Hepatocyte (in vitro differentiated cells): ENCODE measurements at regions not wholly inside any gene's neighbourhood (a gene's known extent, or its start where the extent isn't known, plus 50 kb on each side); places are given as distances from the start of the nearest gene placed in this dataset.

Experiments used
- DNase-seq: peaks from one replicate; pipeline ENCODE4 v3.0.0-alpha.2; 2016; ENCODE audit warnings: low spot score
- H2AFZ ChIP-seq: fragments of 200-600 bp; sonication (generic); 2 replicates; pipeline ENCODE4 v1.6.0; 2016; ENCODE audit warnings: antibody characterized with exemption, mild to moderate bottlenecking
- H3K27ac ChIP-seq: fragments of 200-600 bp; sonication (generic); 2 replicates; pipeline ENCODE4 v1.5.1; 2016; ENCODE audit warnings: mild to moderate bottlenecking
- H3K27me3 ChIP-seq: fragments of 200-600 bp; sonication (generic); 2 replicates; pipeline ENCODE4 v1.6.1; 2016
- H3K36me3 ChIP-seq: fragments of 200-600 bp; sonication (generic); replicated peaks from 2 replicates; pipeline ENCODE4 v1.5.1; 2016; ENCODE audit warnings: low read depth; ENCODE audit not compliant: insufficient read depth
- H3K4me1 ChIP-seq: fragments of 200-600 bp; sonication (generic); 2 replicates; pipeline ENCODE4 v1.5.1; 2016; ENCODE audit warnings: mild to moderate bottlenecking, moderate library complexity; ENCODE audit not compliant: insufficient read depth
- H3K4me2 ChIP-seq: fragments of 200-600 bp; sonication (generic); 2 replicates; pipeline ENCODE4 v1.6.0; 2016
- H3K4me3 ChIP-seq: fragments of 200-600 bp; sonication (generic); 2 replicates; pipeline ENCODE4 v1.5.1; 2016; ENCODE audit warnings: mild to moderate bottlenecking
- H3K79me2 ChIP-seq: fragments of 200-600 bp; sonication (generic); 2 replicates; pipeline ENCODE4 v1.6.0; 2017; ENCODE audit warnings: mild to moderate bottlenecking
- H3K9me2 ChIP-seq: fragments of 200-600 bp; sonication (generic); replicated peaks from 2 replicates; pipeline ENCODE4 v1.6.0; 2017; ENCODE audit warnings: mild to moderate bottlenecking; ENCODE audit not compliant: insufficient read depth
- H3K9me3 ChIP-seq: fragments of 200-600 bp; sonication (generic); 2 replicates; pipeline ENCODE4 v1.5.1; 2016; ENCODE audit warnings: low read depth, mild to moderate bottlenecking
- H4K20me1 ChIP-seq: fragments of 200-600 bp; sonication (generic); 2 replicates; pipeline ENCODE4 v1.6.0; 2016; ENCODE audit warnings: mild to moderate bottlenecking; ENCODE audit not compliant: insufficient read depth, poor library complexity, severe bottlenecking
- CTCF ChIP-seq: fragments of 200-600 bp; sonication (generic); IDR thresholded peaks from 2 replicates; pipeline ENCODE4 v1.5.1; 2016; ENCODE audit warnings: antibody characterized with exemption, mild to moderate bottlenecking; ENCODE audit not compliant: poor library complexity
- EZH2 ChIP-seq: fragments of 200-600 bp; sonication (generic); IDR thresholded peaks from 2 replicates; pipeline ENCODE4 v1.6.1; 2016; ENCODE audit warnings: antibody characterized with exemption, mild to moderate bottlenecking, borderline replicate concordance
- EZH2phosphoT487 ChIP-seq: fragments of 200-600 bp; sonication (generic); IDR thresholded peaks from one replicate; pipeline ENCODE4 v1.6.1; 2018; ENCODE audit warnings: antibody characterized with exemption, mild to moderate bottlenecking, low read depth, moderate library complexity; ENCODE audit not compliant: unreplicated experiment, severe bottlenecking
- WGBS: methylation state at CpG from one replicate; pipeline ENCODE4 v1.1.6; 2016; ENCODE audit warnings: low lambda C conversion rate; ENCODE audit errors: missing lambda C conversion rate; 5-methylcytosine and 5-hydroxymethylcytosine counted together

- Histone ChIP-seq H3K9me2 (no peaks in the 10 kb centered on the region), H3K27ac (no peak overlapping the region), H3K36me3 (no peaks in the 10 kb centered on the region), H3K4me3 (no peak overlapping the region), H3K9me3 (no peaks in the 10 kb centered on the region), H3K4me2 (no peak overlapping the region), H4K20me1 (no peaks in the 10 kb centered on the region), H3K79me2 (no peaks in the 10 kb centered on the region), H3K27me3 (no peaks in the 10 kb centered on the region), H2AFZ (no peak overlapping the region), H3K4me1 (no peaks in the 10 kb centered on the region)
- TF ChIP-seq EZH2phosphoT487 (no peak), EZH2 (no peak), CTCF (no peak)
- no peak for DNase-seq
- 80% methylated on average over 8 of the region's 8 CpGs for WGBS
Measured at GRCh38 chr2:40546439-40547191, 94.7 kb upstream of the SLC8A1 start.

- DNase-seq: no peak
- 100% methylated on average over 1 of the region's 1 CpG for WGBS
- no peaks in the 10 kb centered on the region for H4K20me1 ChIP-seq
- no peak overlapping the region for H3K4me2 ChIP-seq
- TF ChIP-seq EZH2 (no peak), EZH2phosphoT487 (no peak), CTCF (no peak)
- H3K27me3 ChIP-seq: no peaks in the 10 kb centered on the region
- no peaks in the 10 kb centered on the region for H3K79me2 ChIP-seq
- H3K4me3 ChIP-seq: no peak overlapping the region
- H3K36me3 ChIP-seq: no peaks in the 10 kb centered on the region
- no peaks in the 10 kb centered on the region for H3K9me2 ChIP-seq
- H3K27ac ChIP-seq: no peak overlapping the region
- no peaks in the 10 kb centered on the region for H3K9me3 ChIP-seq
- H3K4me1 ChIP-seq: no peaks in the 10 kb centered on the region
- no peak overlapping the region for H2AFZ ChIP-seq
Measured at GRCh38 chr2:40548521-40548920, 96.6 kb upstream of the SLC8A1 start.

DNA sequence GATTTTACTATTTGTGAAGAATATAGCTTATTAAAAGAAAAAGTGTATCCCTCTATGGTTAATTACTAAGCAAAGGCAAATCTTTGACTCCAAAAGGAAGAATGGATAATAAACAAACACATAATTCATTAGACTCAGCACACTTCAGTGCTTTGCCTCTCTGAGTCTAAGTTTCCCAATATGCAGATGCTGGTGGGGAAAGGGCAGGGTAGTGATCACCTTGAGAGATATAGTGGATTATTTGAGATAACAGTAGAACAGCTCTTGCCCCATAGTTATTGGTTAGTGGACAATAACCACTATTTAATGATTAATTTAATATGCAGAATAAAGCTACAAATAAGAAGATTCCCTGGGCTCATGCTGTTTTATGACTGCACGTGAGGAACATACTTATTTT is 98.2 kb upstream of the SLC8A1 start:
- H3K9me3 ChIP-seq: no peaks in the 10 kb centered on the region
- no peak overlapping the region for H3K27ac ChIP-seq
- H3K36me3 ChIP-seq: no peaks in the 10 kb centered on the region
- H3K4me2 ChIP-seq: no peak overlapping the region
- no peak for TF ChIP-seq EZH2phosphoT487
- no peak for TF ChIP-seq EZH2
- no peak for TF ChIP-seq CTCF
- no peaks in the 10 kb centered on the region for H3K27me3 ChIP-seq
- no peak overlapping the region for H3K4me3 ChIP-seq
- H3K9me2 ChIP-seq: no peaks in the 10 kb centered on the region
- no peaks in the 10 kb centered on the region for H3K79me2 ChIP-seq
- no peak for DNase-seq
- H2AFZ ChIP-seq: no peak overlapping the region
- WGBS: 77% methylated on average over 1 of the region's 1 CpG
- no peaks in the 10 kb centered on the region for H3K4me1 ChIP-seq
- no peaks in the 10 kb centered on the region for H4K20me1 ChIP-seq

DNA sequence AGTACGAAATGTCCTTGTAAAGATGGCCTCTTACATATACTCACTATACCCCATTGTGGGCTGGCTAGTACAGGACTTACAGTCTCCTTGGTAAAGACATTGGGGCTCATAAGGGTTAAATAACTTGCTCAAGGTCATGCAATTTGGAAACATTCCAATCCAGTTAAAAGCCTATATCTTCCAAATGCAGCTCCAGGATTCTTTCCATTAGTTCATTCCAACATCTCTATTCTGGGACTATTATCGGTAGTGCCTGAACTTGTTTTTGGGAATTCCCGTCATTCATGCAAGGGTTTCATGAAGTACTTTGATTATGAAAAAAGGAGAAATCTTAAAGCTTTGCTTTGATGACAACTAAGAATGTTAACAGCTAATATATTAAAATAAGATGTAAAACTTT is 99.2 kb upstream of the SLC8A1 start:
- Histone ChIP-seq H3K27ac (no peak overlapping the region), H4K20me1 (no peaks in the 10 kb centered on the region), H3K36me3 (no peaks in the 10 kb centered on the region), H2AFZ (no peak overlapping the region), H3K9me2 (no peaks in the 10 kb centered on the region), H3K4me2 (no peak overlapping the region), H3K9me3 (no peaks in the 10 kb centered on the region), H3K4me3 (no peak overlapping the region), H3K4me1 (no peaks in the 10 kb centered on the region), H3K27me3 (no peaks in the 10 kb centered on the region), H3K79me2 (no peaks in the 10 kb centered on the region)
- no peak for TF ChIP-seq EZH2
- no peak for TF ChIP-seq CTCF
- TF ChIP-seq EZH2phosphoT487: no peak
- 85% methylated on average over 3 of the region's 3 CpGs for WGBS
- DNase-seq: no peak
